ENCODE measurements at regions not wholly inside any gene's neighbourhood (a gene's known extent, or its start where the extent isn't known, plus 50 kb on each side); places are given as distances from the start of the nearest gene placed in this dataset.

DNA sequence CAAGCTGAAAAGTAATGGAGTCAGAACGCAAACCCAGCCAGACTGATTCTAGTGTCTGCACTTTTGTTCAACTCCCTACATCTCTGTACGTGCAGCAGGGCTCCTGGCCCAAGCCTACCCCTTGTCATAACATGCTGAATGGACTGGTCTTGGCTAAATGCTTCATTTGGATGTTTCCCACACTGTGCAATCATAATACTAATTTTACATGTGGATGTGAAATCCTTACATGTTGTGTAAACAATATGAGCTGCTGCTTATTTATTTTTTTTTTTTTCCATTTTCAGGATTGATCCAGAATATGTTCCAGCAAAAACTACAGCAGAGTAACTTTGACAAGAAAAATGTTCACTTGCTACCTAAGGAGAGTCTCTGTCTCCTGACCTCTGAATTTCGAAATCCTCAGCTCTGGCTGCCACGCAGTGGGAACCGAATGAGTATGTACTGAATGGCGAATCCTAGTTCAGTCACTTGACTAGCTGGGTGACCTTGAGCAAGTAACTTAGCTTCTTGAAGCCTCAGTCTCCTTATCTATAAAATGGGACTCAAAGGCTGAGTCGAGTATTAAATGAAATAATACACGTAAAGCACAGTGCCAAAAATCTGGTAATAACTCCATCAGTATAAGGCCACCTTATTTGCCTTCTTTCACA, 133.4 kb downstream of the EHF start:
- no peak for TF ChIP-seq CTCF (conservative IDR thresholded peaks at IDR 0.05; ENCODE audit: low read length)
- TF ChIP-seq EZH2phosphoT487 (IDR thresholded peaks at IDR 0.05; ENCODE audit: borderline replicate concordance), result no peak
